GM10248 (cell line): ENCODE measurements at regions not wholly inside any gene's neighbourhood (a gene's known extent, or its start where the extent isn't known, plus 50 kb on each side); places are given as distances from the start of the nearest gene placed in this dataset.

Experiments used
- CTCF ChIA-PET: fragments of 300-600 bp; sonication (Branson Sonifier 250); formaldehyde crosslinking; extraction: SDS; loops from one replicate; lab custom pipeline; 2021; ENCODE audit warnings: antibody characterized with exemption; lab: Yijun Ruan, JAX
- POLR2A ChIA-PET: fragments of 350-650 bp; sonication (Branson Sonifier 250); formaldehyde crosslinking; extraction: SDS; loops from one replicate; lab custom pipeline; 2020; ENCODE audit warnings: antibody characterized with exemption; lab: Yijun Ruan, JAX
- DNase-seq: peaks from one replicate; pipeline ENCODE4 v3.0.0; 2012; ENCODE audit errors: extremely low spot score
- TF ChIP-seq, protein P1 (sequence below): IDR thresholded peaks from 2 replicates; pipeline ENCODE4 v1.5.1; 2012; ENCODE audit warnings: mild to moderate bottlenecking, low read depth; ENCODE audit errors: extremely low read depth, missing control alignments, control extremely low read depth

DNA sequence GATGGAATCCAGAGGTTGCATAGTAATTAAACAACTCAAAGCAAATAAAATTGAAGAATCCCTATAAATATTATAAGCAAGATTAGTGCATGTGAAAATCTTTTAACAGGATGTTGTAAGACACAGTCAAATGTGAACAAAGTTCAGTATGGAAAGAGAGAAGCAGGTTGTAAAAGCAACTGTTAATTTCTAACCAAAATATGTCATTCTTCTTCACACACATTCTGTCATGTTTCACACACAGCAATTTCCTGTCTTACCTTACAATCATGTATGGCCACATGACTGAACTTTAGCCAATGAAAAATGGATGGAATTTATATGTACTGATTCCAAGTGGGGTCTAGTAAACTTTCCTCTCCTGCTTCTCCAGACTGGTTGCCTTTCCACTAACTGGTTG, 527.7 kb upstream of the TMPRSS15 start:
- TF ChIP-seq, protein P1, sequence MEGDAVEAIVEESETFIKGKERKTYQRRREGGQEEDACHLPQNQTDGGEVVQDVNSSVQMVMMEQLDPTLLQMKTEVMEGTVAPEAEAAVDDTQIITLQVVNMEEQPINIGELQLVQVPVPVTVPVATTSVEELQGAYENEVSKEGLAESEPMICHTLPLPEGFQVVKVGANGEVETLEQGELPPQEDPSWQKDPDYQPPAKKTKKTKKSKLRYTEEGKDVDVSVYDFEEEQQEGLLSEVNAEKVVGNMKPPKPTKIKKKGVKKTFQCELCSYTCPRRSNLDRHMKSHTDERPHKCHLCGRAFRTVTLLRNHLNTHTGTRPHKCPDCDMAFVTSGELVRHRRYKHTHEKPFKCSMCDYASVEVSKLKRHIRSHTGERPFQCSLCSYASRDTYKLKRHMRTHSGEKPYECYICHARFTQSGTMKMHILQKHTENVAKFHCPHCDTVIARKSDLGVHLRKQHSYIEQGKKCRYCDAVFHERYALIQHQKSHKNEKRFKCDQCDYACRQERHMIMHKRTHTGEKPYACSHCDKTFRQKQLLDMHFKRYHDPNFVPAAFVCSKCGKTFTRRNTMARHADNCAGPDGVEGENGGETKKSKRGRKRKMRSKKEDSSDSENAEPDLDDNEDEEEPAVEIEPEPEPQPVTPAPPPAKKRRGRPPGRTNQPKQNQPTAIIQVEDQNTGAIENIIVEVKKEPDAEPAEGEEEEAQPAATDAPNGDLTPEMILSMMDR = no peak
- no peak for DNase-seq
- POLR2A ChIA-PET = no interaction called here
- CTCF ChIA-PET = no interaction called here

DNA sequence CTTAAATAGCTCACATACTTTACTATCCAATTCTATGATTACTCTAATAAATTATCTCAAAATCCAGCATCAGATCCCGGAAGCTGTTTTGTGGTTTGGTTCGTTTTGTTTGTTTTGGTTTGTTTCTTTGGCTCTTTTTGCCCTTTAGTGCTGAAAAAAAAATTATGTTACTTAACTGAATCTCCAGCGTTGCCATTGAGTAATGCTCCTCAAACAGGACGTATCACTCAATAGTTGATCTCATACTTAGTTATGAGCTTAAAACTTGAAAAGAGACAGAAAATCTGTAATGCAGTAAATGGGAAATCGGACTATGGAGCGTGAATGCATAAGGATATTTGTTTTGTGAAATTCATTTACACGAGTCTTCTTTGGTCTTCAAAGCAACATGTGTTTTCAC, 533.8 kb upstream of the TMPRSS15 start:
- POLR2A ChIA-PET = no interaction called here
- no peak for DNase-seq
- TF ChIP-seq, protein P1 = no peak
- CTCF ChIA-PET = no interaction called here

DNA sequence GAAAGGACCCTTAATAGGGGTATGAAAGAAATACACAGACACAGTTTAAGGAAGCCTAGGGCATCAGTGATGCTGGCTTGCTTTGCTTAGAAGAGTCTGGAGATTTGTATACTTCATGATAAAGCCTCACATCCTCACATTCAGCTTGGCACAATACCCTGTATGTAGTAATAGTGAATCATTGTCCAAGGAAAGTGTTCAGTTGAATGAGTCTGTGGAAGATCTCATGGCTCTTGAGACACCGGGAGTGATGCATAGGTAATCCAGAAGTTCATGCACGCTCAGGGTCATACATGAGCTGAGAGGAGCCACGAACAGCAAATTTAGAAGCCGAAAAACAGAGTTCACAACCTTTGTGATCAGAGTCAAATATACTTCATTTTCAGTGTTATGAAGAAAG, 537.2 kb upstream of the TMPRSS15 start:
- no peak for DNase-seq
- CTCF ChIA-PET = no interaction called here
- TF ChIP-seq, protein P1 = no peak
- POLR2A ChIA-PET = no interaction called here

DNA sequence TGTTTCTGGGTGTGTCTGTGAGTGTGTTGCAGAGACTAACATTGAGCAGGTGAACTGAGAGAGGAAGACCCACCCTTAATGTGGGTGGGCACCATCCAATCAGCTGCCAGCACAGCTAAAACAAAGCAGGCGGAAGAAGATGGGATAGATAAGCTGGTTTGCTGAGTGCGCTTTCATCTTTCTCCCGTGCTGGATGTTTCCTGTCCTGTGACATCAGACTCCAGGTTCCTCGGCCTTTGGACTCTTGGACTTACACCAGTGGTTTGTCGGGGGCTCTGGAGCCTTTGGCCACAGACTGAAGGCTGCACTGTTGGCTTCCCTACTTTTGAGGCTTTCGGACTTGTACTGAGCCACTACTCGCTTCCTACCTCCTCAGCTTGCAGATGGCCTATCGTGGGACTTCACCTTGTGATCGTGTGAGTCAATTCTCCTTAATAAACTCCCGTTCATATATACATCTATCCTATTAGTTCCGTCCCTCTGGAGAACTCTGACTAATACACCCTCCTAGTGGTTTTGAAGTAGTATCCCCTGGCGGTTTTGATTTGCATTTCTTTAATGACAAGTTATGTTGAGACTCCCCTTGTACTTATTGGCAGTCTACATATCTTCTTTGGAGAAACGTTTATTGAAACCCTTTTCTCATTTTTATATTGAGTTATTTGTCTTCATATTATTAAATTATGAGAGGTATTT, 546.6 kb upstream of the TMPRSS15 start:
- ChIA-PET POLR2A (no interaction called here), CTCF (no interaction called here)
- TF ChIP-seq, protein P1 = no peak
- no peak for DNase-seq

DNA sequence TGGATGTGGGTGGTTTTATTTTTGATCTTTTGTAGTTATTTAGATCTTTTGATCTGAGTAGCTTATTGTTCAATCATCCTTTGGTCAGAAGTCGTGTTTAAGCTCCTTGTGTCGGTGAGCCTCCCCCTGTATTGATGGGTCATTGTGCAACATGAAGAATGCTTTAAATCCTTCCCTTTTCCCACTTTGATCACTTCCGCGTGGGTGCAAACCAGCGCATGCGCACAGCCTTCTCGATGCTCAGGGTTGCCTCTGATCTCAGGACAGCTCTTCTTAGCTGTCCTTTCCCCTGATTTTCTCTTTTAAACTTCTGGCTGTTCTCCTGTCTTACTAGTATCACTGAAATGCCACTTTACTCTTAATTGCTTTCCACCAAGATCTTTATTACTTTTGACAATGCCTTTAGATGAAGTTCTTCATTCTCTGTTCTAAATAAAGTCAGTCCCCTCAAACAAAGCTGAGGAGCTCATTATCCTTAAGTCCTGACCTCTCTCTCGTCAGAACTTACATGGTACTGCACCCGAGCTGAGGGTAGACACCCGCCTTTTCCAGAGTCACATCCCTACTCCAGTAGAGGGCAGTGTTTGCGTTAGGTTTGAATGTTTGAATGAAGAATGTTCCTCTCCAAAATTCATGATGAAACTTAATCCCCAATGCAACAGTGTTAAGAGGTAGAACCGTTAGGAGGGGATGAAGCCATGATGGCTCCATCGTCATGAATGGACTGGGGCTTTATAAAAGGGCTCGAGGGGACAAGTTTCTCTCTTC, 547.9 kb upstream of the TMPRSS15 start:
- ChIA-PET POLR2A (no interaction called here), CTCF (no interaction called here)
- no peak for DNase-seq
- TF ChIP-seq, protein P1 = no peak

DNA sequence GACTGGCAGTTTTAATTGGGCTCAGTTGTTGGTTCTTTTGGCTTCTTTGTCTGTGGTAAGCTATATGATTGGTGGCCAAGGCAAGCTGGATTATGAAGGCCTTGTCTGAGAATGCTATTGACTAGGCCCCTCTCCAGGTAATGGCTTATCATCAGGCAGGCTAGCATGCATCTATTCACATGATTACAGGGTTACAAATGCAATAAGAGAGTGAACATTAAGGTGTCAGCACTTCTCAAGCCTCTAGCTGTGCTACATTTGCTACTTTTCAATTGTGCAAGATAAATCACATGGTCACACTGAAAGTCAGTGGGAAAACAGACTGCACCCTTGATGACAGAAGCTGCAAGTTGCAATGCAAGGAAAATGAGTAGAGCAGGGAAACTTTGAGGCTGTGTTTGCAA, 550.9 kb upstream of the TMPRSS15 start:
- DNase-seq = no peak
- TF ChIP-seq, protein P1 = no peak
- ChIA-PET POLR2A (no interaction called here), CTCF (no interaction called here)
